A549 (cell line): ENCODE measurements at regions not wholly inside any gene's neighbourhood (a gene's known extent, or its start where the extent isn't known, plus 50 kb on each side); places are given as distances from the start of the nearest gene placed in this dataset.

Source experiments
- ATAC-seq, 2 experiments: fragments of 200-7000 bp in 1 of 2; fragments of >200 bp in 1 of 2; cut with Nextera tagmentation in 1 of 2; cut with Tn5 transposase in 1 of 2; 3 replicates each; pipeline versions ENCODE4 v1.8.0 to v1.9.1; 2018 to 2020; ENCODE audit warnings: mild to moderate bottlenecking in 1 of 2, moderate library complexity in 1 of 2
- CTCF ChIA-PET: fragments of 300-600 bp; sonication (Branson Sonifier 250); formaldehyde crosslinking; extraction: SDS; loops from one replicate; lab custom pipeline; 2021; ENCODE audit warnings: antibody characterized with exemption, inconsistent platforms; lab: Yijun Ruan, JAX
- POLR2A ChIA-PET: fragments of 350-600 bp; formaldehyde crosslinking; extraction: SDS; loops from one replicate; lab custom pipeline; 2021; ENCODE audit warnings: antibody characterized with exemption, inconsistent platforms; lab: Yijun Ruan, JAX
- DNase-seq, 2 experiments: peaks; one replicate each; pipeline versions ENCODE4 v3.0.0 to v3.0.0-alpha.2; 2011 to 2016; ENCODE audit warnings: low read depth in 1 of 2, low spot score in 1 of 2
- FAIRE-seq: peaks from 2 replicates; lab custom pipeline; 2011; peaks lifted over from hg19 to GRCh38; lab: Jason Lieb, UNC
- H3K27ac ChIP-seq, 2 experiments: fragments of >200 bp; sonication (Bioruptor Twin); formaldehyde crosslinking; 3 replicates each; pipeline ENCODE4 v1.5.1; 2016 to 2017
- H3K4me1 ChIP-seq: fragments of >200 bp; sonication (Bioruptor Twin); formaldehyde crosslinking; 3 replicates; pipeline ENCODE4 v1.6.1; 2016
- H3K4me2 ChIP-seq: fragments of >200 bp; sonication (Bioruptor Twin); formaldehyde crosslinking; 3 replicates; pipeline ENCODE4 v1.6.1; 2016
- H3K4me3 ChIP-seq: fragments of >200 bp; sonication (Bioruptor Twin); formaldehyde crosslinking; 3 replicates; pipeline ENCODE4 v1.5.1; 2016
- H3K9me3 ChIP-seq: fragments of >200 bp; sonication (Bioruptor Twin); formaldehyde crosslinking; 3 replicates; pipeline ENCODE4 v1.6.1; 2016
- BHLHE40 ChIP-seq: IDR thresholded peaks from 2 replicates; pipeline ENCODE4 v1.6.1; 2012; ENCODE audit warnings: low read depth, low read length, inconsistent platforms
- CHD2 ChIP-seq: fragments of 150-350 bp; IDR thresholded peaks from 2 replicates; pipeline ENCODE4 v1.6.1; 2014; ENCODE audit warnings: low read length; ENCODE audit not compliant: partially characterized antibody
- CHD4 ChIP-seq: fragments of 200-600 bp; sonication (generic); IDR thresholded peaks from 2 replicates; pipeline ENCODE4 v1.6.1; 2016; ENCODE audit warnings: antibody characterized with exemption, mild to moderate bottlenecking, borderline replicate concordance
- EHMT2 ChIP-seq: fragments of 200-600 bp; sonication (generic); IDR thresholded peaks from 2 replicates; pipeline ENCODE4 v1.6.1; 2016; ENCODE audit warnings: antibody characterized with exemption, low read depth, mild to moderate bottlenecking, moderate library complexity
- HOXA7 ChIP-seq: fragments of 250-450 bp; sonication (Bioruptor Pico); IDR thresholded peaks from 2 replicates; pipeline ENCODE4 v1.5.0; 2020; ENCODE audit warnings: mild to moderate bottlenecking, moderate library complexity
- HOXB13 ChIP-seq: fragments of 250-450 bp; sonication (Bioruptor Pico); IDR thresholded peaks from 2 replicates; pipeline ENCODE4 v1.5.0; 2020; ENCODE audit warnings: low read depth, mild to moderate bottlenecking, moderate library complexity
- JUN ChIP-seq, 2 experiments: fragments of >200 bp; sonication (Bioruptor Twin); formaldehyde crosslinking; IDR thresholded peaks; 2 replicates in 1 of 2; 3 replicates in 1 of 2; pipeline ENCODE4 v1.6.1; 2016 to 2017
- JUNB ChIP-seq: fragments of >200 bp; sonication (Bioruptor Twin); formaldehyde crosslinking; IDR thresholded peaks from 2 replicates; pipeline ENCODE4 v1.6.1; 2016
- NFE2L2 ChIP-seq: fragments of 150-350 bp; conservative IDR thresholded peaks from 2 replicates; pipeline ENCODE4 v1.6.1; 2014; ENCODE audit warnings: low read length
- POLR2A ChIP-seq: IDR thresholded peaks from 2 replicates; pipeline ENCODE4 v1.6.1; 2012; ENCODE audit warnings: mild to moderate bottlenecking, low read length
- RAD21 ChIP-seq, 2 experiments: fragments of >200 bp in 1 of 2; sonication (Bioruptor Twin) in 1 of 2; formaldehyde crosslinking in 1 of 2; IDR thresholded peaks in 1 of 2; conservative IDR thresholded peaks in 1 of 2; 2 replicates in 1 of 2; 3 replicates in 1 of 2; pipeline ENCODE4 v1.6.1; 2012 to 2018; ENCODE audit warnings: inconsistent platforms in 1 of 2
- RARB ChIP-seq: fragments of 250-450 bp; sonication (Bioruptor Pico); IDR thresholded peaks from 2 replicates; pipeline ENCODE4 v1.8.0; 2021; ENCODE audit warnings: mild to moderate bottlenecking, moderate library complexity
- TFCP2L1 ChIP-seq: fragments of 250-450 bp; sonication (Bioruptor Pico); IDR thresholded peaks from 2 replicates; pipeline ENCODE4 v1.5.0; 2021; ENCODE audit warnings: mild to moderate bottlenecking
- ZFP36 ChIP-seq: fragments of 450-650 bp; IDR thresholded peaks from 2 replicates; pipeline ENCODE4 v1.6.1; 2014; ENCODE audit warnings: borderline replicate concordance; ENCODE audit not compliant: partially characterized antibody
- ZNF302 ChIP-seq: fragments of 250-450 bp; sonication (Bioruptor Pico); IDR thresholded peaks from 2 replicates; pipeline ENCODE4 v1.9.0; 2021; ENCODE audit warnings: inconsistent platforms, mild to moderate bottlenecking, moderate library complexity
- ZSCAN20 ChIP-seq: fragments of 250-450 bp; sonication (Bioruptor Pico); IDR thresholded peaks from 2 replicates; pipeline ENCODE4 v1.8.0; 2022; ENCODE audit warnings: mild to moderate bottlenecking, moderate library complexity
- WGBS: methylation state at CpG from one replicate; pipeline ENCODE4 v1.1.6; 2017; ENCODE audit errors: missing lambda C conversion rate; 5-methylcytosine and 5-hydroxymethylcytosine counted together
- TF ChIP-seq, protein P1 (sequence below): fragments of 250-450 bp; sonication (Bioruptor Pico); IDR thresholded peaks from 2 replicates; pipeline ENCODE4 v1.5.0; 2020; ENCODE audit warnings: low read depth, mild to moderate bottlenecking, moderate library complexity
- TF ChIP-seq, protein P2 (sequence below): fragments of >200 bp; sonication (Bioruptor Twin); formaldehyde crosslinking; IDR thresholded peaks from 2 replicates; pipeline ENCODE4 v1.6.1; 2016
- TF ChIP-seq, protein P3 (sequence below): fragments of 250-450 bp; sonication (Bioruptor Pico); IDR thresholded peaks from 2 replicates; pipeline ENCODE4 v1.5.0; 2021; ENCODE audit warnings: mild to moderate bottlenecking, moderate library complexity, borderline replicate concordance
- TF ChIP-seq, protein P4 (sequence below): fragments of >200 bp; sonication (Bioruptor Twin); formaldehyde crosslinking; IDR thresholded peaks from 3 replicates; pipeline ENCODE4 v1.5.1; 2016
- TF ChIP-seq, protein P5 (sequence below): IDR thresholded peaks from 2 replicates; pipeline ENCODE4 v1.6.1; 2012
- TF ChIP-seq, protein P6 (sequence below): fragments of 150-350 bp; IDR thresholded peaks from 2 replicates; pipeline ENCODE4 v1.6.1; 2014; ENCODE audit warnings: low read depth, mild to moderate bottlenecking, low read length

DNA sequence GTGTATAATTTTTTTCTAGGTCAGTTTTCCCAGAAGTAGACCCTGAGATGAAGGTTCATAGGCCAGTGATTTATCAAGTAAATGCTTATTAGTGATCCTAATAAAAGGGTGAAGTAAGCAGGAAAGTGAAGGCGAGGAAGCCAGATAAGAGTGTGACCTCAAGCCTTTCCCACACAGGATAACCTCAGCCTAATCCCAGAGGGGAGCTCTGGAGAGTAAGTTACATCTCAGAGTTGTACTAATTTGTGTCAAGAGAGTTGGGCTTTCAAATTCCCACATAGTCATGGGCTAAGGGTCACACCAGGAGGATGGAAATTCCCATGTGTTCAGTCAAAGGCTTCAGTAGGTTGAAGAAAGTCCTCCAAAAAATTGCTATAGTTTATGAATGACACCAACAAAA lies 191.4 kb downstream of the ADGRA3 start:
- no peaks in the 10 kb centered on the region for H3K4me1 ChIP-seq
- ChIA-PET POLR2A (no interaction called here), CTCF (no interaction called here)
- no peak for ATAC-seq
- no peak overlapping the region for H3K4me3 ChIP-seq
- no peak overlapping the region for H3K27ac ChIP-seq
- H3K9me3 ChIP-seq = no peaks in the 10 kb centered on the region
- H3K4me2 ChIP-seq = no peak overlapping the region
- FAIRE-seq = no peak
- no peak for TF ChIP-seq TFCP2L1 (CRISPR knock-in tag)
- no peak for TF ChIP-seq POLR2A
- TF ChIP-seq EHMT2 = no peak
- TF ChIP-seq, protein P1, sequence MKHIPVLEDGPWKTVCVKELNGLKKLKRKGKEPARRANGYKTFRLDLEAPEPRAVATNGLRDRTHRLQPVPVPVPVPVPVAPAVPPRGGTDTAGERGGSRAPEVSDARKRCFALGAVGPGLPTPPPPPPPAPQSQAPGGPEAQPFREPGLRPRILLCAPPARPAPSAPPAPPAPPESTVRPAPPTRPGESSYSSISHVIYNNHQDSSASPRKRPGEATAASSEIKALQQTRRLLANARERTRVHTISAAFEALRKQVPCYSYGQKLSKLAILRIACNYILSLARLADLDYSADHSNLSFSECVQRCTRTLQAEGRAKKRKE (CRISPR knock-in tag) = no peak
- TF ChIP-seq HOXA7 (CRISPR knock-in tag) = no peak
- no peak for TF ChIP-seq CHD4
- no peak for TF ChIP-seq BHLHE40
- TF ChIP-seq, protein P2, sequence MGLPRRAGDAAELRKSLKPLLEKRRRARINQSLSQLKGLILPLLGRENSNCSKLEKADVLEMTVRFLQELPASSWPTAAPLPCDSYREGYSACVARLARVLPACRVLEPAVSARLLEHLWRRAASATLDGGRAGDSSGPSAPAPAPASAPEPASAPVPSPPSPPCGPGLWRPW = no peak
- no peak for TF ChIP-seq NFE2L2
- TF ChIP-seq, protein P3, sequence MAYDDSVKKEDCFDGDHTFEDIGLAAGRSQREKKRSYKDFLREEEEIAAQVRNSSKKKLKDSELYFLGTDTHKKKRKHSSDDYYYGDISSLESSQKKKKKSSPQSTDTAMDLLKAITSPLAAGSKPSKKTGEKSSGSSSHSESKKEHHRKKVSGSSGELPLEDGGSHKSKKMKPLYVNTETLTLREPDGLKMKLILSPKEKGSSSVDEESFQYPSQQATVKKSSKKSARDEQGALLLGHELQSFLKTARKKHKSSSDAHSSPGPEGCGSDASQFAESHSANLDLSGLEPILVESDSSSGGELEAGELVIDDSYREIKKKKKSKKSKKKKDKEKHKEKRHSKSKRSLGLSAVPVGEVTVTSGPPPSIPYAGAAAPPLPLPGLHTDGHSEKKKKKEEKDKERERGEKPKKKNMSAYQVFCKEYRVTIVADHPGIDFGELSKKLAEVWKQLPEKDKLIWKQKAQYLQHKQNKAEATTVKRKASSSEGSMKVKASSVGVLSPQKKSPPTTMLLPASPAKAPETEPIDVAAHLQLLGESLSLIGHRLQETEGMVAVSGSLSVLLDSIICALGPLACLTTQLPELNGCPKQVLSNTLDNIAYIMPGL (CRISPR knock-in tag) = no peak
- no peak for TF ChIP-seq JUNB
- TF ChIP-seq CHD2 = no peak
- TF ChIP-seq, protein P4, sequence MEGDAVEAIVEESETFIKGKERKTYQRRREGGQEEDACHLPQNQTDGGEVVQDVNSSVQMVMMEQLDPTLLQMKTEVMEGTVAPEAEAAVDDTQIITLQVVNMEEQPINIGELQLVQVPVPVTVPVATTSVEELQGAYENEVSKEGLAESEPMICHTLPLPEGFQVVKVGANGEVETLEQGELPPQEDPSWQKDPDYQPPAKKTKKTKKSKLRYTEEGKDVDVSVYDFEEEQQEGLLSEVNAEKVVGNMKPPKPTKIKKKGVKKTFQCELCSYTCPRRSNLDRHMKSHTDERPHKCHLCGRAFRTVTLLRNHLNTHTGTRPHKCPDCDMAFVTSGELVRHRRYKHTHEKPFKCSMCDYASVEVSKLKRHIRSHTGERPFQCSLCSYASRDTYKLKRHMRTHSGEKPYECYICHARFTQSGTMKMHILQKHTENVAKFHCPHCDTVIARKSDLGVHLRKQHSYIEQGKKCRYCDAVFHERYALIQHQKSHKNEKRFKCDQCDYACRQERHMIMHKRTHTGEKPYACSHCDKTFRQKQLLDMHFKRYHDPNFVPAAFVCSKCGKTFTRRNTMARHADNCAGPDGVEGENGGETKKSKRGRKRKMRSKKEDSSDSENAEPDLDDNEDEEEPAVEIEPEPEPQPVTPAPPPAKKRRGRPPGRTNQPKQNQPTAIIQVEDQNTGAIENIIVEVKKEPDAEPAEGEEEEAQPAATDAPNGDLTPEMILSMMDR = no peak
- DNase-seq = no peak
- 90% methylated on average over 1 of the region's 1 CpG for WGBS

DNA sequence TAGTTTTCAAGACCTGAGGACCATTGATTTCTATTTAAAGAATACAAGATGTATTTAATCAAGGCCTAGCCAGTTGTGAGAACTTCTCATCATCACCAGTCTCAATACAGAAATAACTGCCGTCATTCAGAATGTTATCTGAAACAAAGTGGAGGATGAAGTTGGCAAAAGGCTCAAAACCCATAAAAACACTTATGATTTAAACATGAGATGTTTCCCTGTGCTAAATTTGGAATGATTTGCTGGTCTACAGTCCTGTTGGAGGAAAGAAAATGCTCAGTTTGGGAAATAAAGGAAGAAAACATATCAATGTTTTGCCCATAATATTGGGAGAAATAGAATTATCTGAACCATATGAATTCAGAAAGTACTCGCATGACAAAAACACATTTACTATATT lies 192.2 kb downstream of the ADGRA3 start:
- 92% methylated on average over 2 of the region's 2 CpGs for WGBS
- ChIA-PET CTCF (no interaction called here), POLR2A (no interaction called here)
- FAIRE-seq = no peak
- H3K9me3 ChIP-seq = no peaks in the 10 kb centered on the region
- no peak for ATAC-seq
- no peak overlapping the region for H3K4me2 ChIP-seq
- no peak for TF ChIP-seq ZFP36
- no peak for TF ChIP-seq JUN (IDR thresholded peaks at IDR 0.05)
- TF ChIP-seq, protein P4 = no peak
- no peak for TF ChIP-seq ZSCAN20 (CRISPR knock-in tag)
- no peak for TF ChIP-seq ZNF302
- no peak for TF ChIP-seq RARB (CRISPR knock-in tag)
- TF ChIP-seq, protein P5, sequence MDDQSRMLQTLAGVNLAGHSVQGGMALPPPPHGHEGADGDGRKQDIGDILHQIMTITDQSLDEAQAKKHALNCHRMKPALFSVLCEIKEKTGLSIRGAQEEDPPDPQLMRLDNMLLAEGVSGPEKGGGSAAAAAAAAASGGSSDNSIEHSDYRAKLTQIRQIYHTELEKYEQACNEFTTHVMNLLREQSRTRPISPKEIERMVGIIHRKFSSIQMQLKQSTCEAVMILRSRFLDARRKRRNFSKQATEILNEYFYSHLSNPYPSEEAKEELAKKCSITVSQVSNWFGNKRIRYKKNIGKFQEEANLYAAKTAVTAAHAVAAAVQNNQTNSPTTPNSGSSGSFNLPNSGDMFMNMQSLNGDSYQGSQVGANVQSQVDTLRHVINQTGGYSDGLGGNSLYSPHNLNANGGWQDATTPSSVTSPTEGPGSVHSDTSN = no peak
- no peak for TF ChIP-seq HOXB13 (CRISPR knock-in tag)
- TF ChIP-seq, protein P6, sequence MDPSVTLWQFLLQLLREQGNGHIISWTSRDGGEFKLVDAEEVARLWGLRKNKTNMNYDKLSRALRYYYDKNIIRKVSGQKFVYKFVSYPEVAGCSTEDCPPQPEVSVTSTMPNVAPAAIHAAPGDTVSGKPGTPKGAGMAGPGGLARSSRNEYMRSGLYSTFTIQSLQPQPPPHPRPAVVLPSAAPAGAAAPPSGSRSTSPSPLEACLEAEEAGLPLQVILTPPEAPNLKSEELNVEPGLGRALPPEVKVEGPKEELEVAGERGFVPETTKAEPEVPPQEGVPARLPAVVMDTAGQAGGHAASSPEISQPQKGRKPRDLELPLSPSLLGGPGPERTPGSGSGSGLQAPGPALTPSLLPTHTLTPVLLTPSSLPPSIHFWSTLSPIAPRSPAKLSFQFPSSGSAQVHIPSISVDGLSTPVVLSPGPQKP = no peak
- no peak for TF ChIP-seq RAD21 (conservative IDR thresholded peaks at IDR 0.05 in 1 of 2, IDR thresholded peaks at IDR 0.05 in 1 of 2)
- no peak overlapping the region for H3K27ac ChIP-seq
- no peaks in the 10 kb centered on the region for H3K4me1 ChIP-seq
- DNase-seq = no peak
- no peak overlapping the region for H3K4me3 ChIP-seq
